ENCODE measurements at regions not wholly inside any gene's neighbourhood (a gene's known extent, or its start where the extent isn't known, plus 50 kb on each side); places are given as distances from the start of the nearest gene placed in this dataset.

DNA sequence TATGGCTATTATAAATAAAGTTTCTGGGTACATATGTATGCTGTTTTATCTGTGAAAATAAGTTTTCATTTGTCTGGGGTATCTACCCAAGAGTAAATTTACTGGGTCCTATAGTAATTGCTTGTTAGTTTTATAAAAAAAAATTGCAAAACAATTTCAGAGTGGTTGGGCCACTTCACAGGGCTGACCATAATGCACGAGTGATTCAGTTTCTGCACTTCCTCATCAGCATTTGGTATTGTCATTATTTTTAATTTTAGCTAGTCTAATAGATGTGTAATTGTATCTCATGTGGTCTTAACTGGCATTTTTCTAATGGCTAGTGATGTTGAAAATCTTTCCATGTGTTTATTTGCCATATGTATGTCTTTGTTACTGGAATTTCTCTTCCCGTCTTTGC lies 452.4 kb upstream of the AKR1E2 start:
- Mint-ChIP-seq H3K4me1 (ENCODE audit: low read depth, unreplicated experiment) (peaks cover 8% of the 10 kb centered on the region), H3K36me3 (ENCODE audit: low read depth, unreplicated experiment) (no peaks in the 10 kb centered on the region), H3K27ac (ENCODE audit: unreplicated experiment) (no peak overlapping the region), H3K9me3 (ENCODE audit: unreplicated experiment) (no peaks in the 10 kb centered on the region), H3K27me3 (ENCODE audit: low read depth, unreplicated experiment) (no peaks in the 10 kb centered on the region), H3K4me3 (ENCODE audit: unreplicated experiment) (no peak overlapping the region)
- Histone ChIP-seq H4K20me1 (ENCODE audit: insufficient read depth, low read length) (no peaks in the 10 kb centered on the region), H3K36me3 (ENCODE audit: insufficient read depth, low read length) (no peaks in the 10 kb centered on the region), H3K4me2 (ENCODE audit: low read length) (no peak overlapping the region), H3K9me3 (ENCODE audit: insufficient read depth, low read depth, low read length) (no peaks in the 10 kb centered on the region), H3K4me3 (ENCODE audit: insufficient read depth, low read depth, low read length) (no peak overlapping the region), H3K4me1 (ENCODE audit: insufficient read depth, low read length) (peaks cover 5% of the 10 kb centered on the region), H3K79me2 (ENCODE audit: insufficient read depth, low read length) (no peaks in the 10 kb centered on the region), H3K9ac (ENCODE audit: low read length) (no peak overlapping the region), H3K27me3 (ENCODE audit: insufficient read depth, low read length) (no peaks in the 10 kb centered on the region), H3K27ac (ENCODE audit: low read depth, low read length) (peak overlapping the region; percentile 55), H2AFZ (ENCODE audit: low read depth, low read length) (no peak overlapping the region)
- DNase-seq (ENCODE audit: low read depth) (no peak), FAIRE-seq (peak; percentile 73)
- TF ChIP-seq EZH2 (IDR thresholded peaks at IDR 0.05; ENCODE audit: insufficient read depth, low read length) = no peak
- TF ChIP-seq, protein P1, sequence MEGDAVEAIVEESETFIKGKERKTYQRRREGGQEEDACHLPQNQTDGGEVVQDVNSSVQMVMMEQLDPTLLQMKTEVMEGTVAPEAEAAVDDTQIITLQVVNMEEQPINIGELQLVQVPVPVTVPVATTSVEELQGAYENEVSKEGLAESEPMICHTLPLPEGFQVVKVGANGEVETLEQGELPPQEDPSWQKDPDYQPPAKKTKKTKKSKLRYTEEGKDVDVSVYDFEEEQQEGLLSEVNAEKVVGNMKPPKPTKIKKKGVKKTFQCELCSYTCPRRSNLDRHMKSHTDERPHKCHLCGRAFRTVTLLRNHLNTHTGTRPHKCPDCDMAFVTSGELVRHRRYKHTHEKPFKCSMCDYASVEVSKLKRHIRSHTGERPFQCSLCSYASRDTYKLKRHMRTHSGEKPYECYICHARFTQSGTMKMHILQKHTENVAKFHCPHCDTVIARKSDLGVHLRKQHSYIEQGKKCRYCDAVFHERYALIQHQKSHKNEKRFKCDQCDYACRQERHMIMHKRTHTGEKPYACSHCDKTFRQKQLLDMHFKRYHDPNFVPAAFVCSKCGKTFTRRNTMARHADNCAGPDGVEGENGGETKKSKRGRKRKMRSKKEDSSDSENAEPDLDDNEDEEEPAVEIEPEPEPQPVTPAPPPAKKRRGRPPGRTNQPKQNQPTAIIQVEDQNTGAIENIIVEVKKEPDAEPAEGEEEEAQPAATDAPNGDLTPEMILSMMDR (IDR thresholded peaks at IDR 0.05; ENCODE audit: insufficient read depth, low read depth, low read length) = no peak

DNA sequence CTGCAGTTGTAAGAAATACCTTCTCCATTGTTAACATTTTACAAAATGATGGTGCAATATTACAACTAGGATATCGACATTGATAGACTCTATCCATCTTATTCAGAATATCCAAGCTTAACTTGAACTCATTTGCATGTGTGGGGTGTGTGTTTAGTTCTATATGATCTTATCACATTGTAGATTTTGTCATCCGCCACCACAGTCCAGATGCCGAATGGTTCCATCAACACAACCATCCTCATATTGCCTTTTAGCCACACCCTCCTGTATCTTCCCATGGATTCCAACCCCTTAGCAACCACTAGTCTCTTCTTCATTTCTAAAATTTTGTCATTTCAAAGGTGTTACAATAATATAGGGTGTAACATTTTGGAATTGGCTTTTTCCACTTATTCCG lies 452.9 kb upstream of the AKR1E2 start:
- Histone ChIP-seq H4K20me1 (ENCODE audit: insufficient read depth, low read length) (no peaks in the 10 kb centered on the region), H3K27me3 (ENCODE audit: insufficient read depth, low read length) (no peaks in the 10 kb centered on the region), H3K27ac (ENCODE audit: low read depth, low read length) (peak overlapping the region; percentile 55), H3K9me3 (ENCODE audit: insufficient read depth, low read depth, low read length) (no peaks in the 10 kb centered on the region), H3K79me2 (ENCODE audit: insufficient read depth, low read length) (no peaks in the 10 kb centered on the region), H2AFZ (ENCODE audit: low read depth, low read length) (no peak overlapping the region), H3K4me1 (ENCODE audit: insufficient read depth, low read length) (peaks cover 5% of the 10 kb centered on the region), H3K9ac (ENCODE audit: low read length) (peak overlapping the region; percentile 5), H3K4me2 (ENCODE audit: low read length) (peak overlapping the region; percentile 44), H3K36me3 (ENCODE audit: insufficient read depth, low read length) (no peaks in the 10 kb centered on the region), H3K4me3 (ENCODE audit: insufficient read depth, low read depth, low read length) (no peak overlapping the region)
- H3K27me3 Mint-ChIP-seq (ENCODE audit: low read depth, unreplicated experiment) = no peaks in the 10 kb centered on the region
- H3K27ac Mint-ChIP-seq (ENCODE audit: unreplicated experiment) = no peak overlapping the region
- no peaks in the 10 kb centered on the region for H3K36me3 Mint-ChIP-seq (ENCODE audit: low read depth, unreplicated experiment)
- H3K4me3 Mint-ChIP-seq (ENCODE audit: unreplicated experiment) = no peak overlapping the region
- H3K4me1 Mint-ChIP-seq (ENCODE audit: low read depth, unreplicated experiment) = peaks cover 8% of the 10 kb centered on the region
- H3K9me3 Mint-ChIP-seq (ENCODE audit: unreplicated experiment) = no peaks in the 10 kb centered on the region
- DNase-seq (ENCODE audit: low read depth) (no peak), FAIRE-seq (peak; percentile 43)
- TF ChIP-seq, protein P1 (IDR thresholded peaks at IDR 0.05; ENCODE audit: insufficient read depth, low read depth, low read length) = no peak
- no peak for TF ChIP-seq EZH2 (IDR thresholded peaks at IDR 0.05; ENCODE audit: insufficient read depth, low read length)

DNA sequence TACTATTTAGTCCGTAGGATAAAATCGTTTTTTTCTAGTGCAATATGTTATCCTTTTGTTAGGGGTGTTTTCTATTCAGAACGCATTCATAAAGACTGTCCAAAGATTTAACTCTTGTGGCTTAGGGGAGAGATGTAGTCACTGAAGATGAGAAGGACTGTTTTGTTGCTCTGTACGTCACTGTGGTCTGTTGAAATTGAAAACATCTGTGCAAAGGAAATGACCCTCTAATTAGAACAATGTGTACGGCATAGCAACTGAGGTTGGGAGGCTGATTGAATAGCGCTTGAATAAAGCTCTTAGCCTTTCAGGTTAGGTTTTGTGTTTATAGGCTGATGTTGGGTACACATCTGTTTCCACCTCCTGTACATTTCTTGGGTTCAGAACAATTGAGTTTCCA lies 453.4 kb upstream of the AKR1E2 start:
- H3K4me2 ChIP-seq (ENCODE audit: low read length) = peak overlapping the region; percentile 44
- H3K4me3 ChIP-seq (ENCODE audit: insufficient read depth, low read depth, low read length) = no peak overlapping the region
- no peak for TF ChIP-seq EZH2 (IDR thresholded peaks at IDR 0.05; ENCODE audit: insufficient read depth, low read length)
- TF ChIP-seq, protein P1 (IDR thresholded peaks at IDR 0.05; ENCODE audit: insufficient read depth, low read depth, low read length) = no peak
- H3K9ac ChIP-seq (ENCODE audit: low read length) = peak overlapping the region; percentile 32
- H3K36me3 Mint-ChIP-seq (ENCODE audit: low read depth, unreplicated experiment) = no peaks in the 10 kb centered on the region
- no peak overlapping the region for H3K4me3 Mint-ChIP-seq (ENCODE audit: unreplicated experiment)
- H3K9me3 ChIP-seq (ENCODE audit: insufficient read depth, low read depth, low read length) = no peaks in the 10 kb centered on the region
- no peaks in the 10 kb centered on the region for H3K27me3 Mint-ChIP-seq (ENCODE audit: low read depth, unreplicated experiment)
- H3K4me1 ChIP-seq (ENCODE audit: insufficient read depth, low read length) = peaks cover 5% of the 10 kb centered on the region
- H4K20me1 ChIP-seq (ENCODE audit: insufficient read depth, low read length) = no peaks in the 10 kb centered on the region
- H3K36me3 ChIP-seq (ENCODE audit: insufficient read depth, low read length) = no peaks in the 10 kb centered on the region
- peak; percentile 99 for DNase-seq (ENCODE audit: low read depth)
- peaks cover 8% of the 10 kb centered on the region for H3K4me1 Mint-ChIP-seq (ENCODE audit: low read depth, unreplicated experiment)
- no peaks in the 10 kb centered on the region for H3K79me2 ChIP-seq (ENCODE audit: insufficient read depth, low read length)
- H2AFZ ChIP-seq (ENCODE audit: low read depth, low read length) = no peak overlapping the region
- no peaks in the 10 kb centered on the region for H3K9me3 Mint-ChIP-seq (ENCODE audit: unreplicated experiment)
- H3K27me3 ChIP-seq (ENCODE audit: insufficient read depth, low read length) = no peaks in the 10 kb centered on the region
- H3K27ac Mint-ChIP-seq (ENCODE audit: unreplicated experiment) = no peak overlapping the region
- peak overlapping the region; percentile 55 for H3K27ac ChIP-seq (ENCODE audit: low read depth, low read length)
- FAIRE-seq = peak; percentile 99
